HCT116 (cell line): ENCODE measurements at regions not wholly inside any gene's neighbourhood (a gene's known extent, or its start where the extent isn't known, plus 50 kb on each side); places are given as distances from the start of the nearest gene placed in this dataset.

Source experiments
- ATAC-seq: fragments of 200-7000 bp; cut with Tn5 transposase; 2 replicates; pipeline ENCODE4 v1.9.1; 2020; ENCODE audit warnings: mild to moderate bottlenecking, moderate library complexity
- BruUV-seq: library from RNA; stranded (reverse); fragments of 400-500 nt; replicated peaks from 2 replicates; lab custom pipeline; 2021; lab: Mats Ljungman, UMichigan
- CTCF ChIA-PET: fragments of 300-600 bp; sonication (Branson Sonifier 250); formaldehyde crosslinking; loops from one replicate; lab custom pipeline; 2021; ENCODE audit warnings: antibody characterized with exemption; lab: Charles Lee
- POLR2A ChIA-PET: fragments of 300-600, 350-600 bp; sonication (Branson Sonifier 250); formaldehyde crosslinking; loops from one replicate; lab custom pipeline; 2021; ENCODE audit warnings: antibody characterized with exemption; lab: Charles Lee
- RAD21 ChIA-PET, 2 experiments: fragments of 300-600 bp; sonication (Branson Sonifier 250); formaldehyde crosslinking; loops; one replicate each; lab custom pipeline; 2023; ENCODE audit warnings: low total read pairs in 2 of 2; ENCODE audit not compliant: uncharacterized antibody in 2 of 2, unreplicated experiment in 2 of 2, low non-redundant PET in 1 of 2; lab: Charles Lee
- DNase-seq: peaks from one replicate; pipeline ENCODE4 v3.0.0-alpha.2; 2010; ENCODE audit warnings: low read depth, low spot score
- H2AFZ ChIP-seq: fragments of 200-600 bp; shearing (Covaris generic), sonication (generic); 2 replicates; pipeline ENCODE4 v1.6.1; 2017; ENCODE audit warnings: low read depth, mixed run types, mixed read lengths, antibody characterized with exemption, low read length; ENCODE audit not compliant: poor library complexity, severe bottlenecking
- H3K27ac ChIP-seq: 2 replicates; pipeline ENCODE4 v1.5.1; 2012; ENCODE audit warnings: low read depth, low read length
- H3K27me3 ChIP-seq: fragments of 200-600 bp; sonication (generic); 2 replicates; pipeline ENCODE4 v1.6.1; 2016; ENCODE audit warnings: mixed run types, low read length, mixed read lengths; ENCODE audit not compliant: insufficient read depth
- H3K36me3 ChIP-seq, 2 experiments: fragments of 200-500 bp in 1 of 2; fragments of 200-600 bp in 1 of 2; sonication (Bioruptor generic) in 1 of 2; sonication (generic) in 1 of 2; 2 replicates each; pipeline versions ENCODE4 v1.5.1 to v1.6.1; 2014 to 2016; ENCODE audit warnings: low read length in 2 of 2, inconsistent platforms in 1 of 2, mixed read lengths in 1 of 2, mixed run types in 1 of 2; ENCODE audit not compliant: insufficient read depth in 2 of 2, control insufficient read depth in 1 of 2
- H3K4me1 ChIP-seq, 2 experiments: fragments of 200-600 bp in 1 of 2; sonication (generic) in 1 of 2; 2 replicates each; pipeline versions ENCODE4 v1.5.1 to v1.6.1; 2012 to 2017; ENCODE audit warnings: low read length in 2 of 2, inconsistent platforms in 1 of 2, mild to moderate bottlenecking in 1 of 2, mixed read lengths in 1 of 2, mixed run types in 1 of 2, moderate library complexity in 1 of 2; ENCODE audit not compliant: insufficient read depth in 2 of 2, control insufficient read depth in 1 of 2
- H3K4me2 ChIP-seq: fragments of 200-600 bp; sonication (generic); 2 replicates; pipeline ENCODE4 v1.6.1; 2017; ENCODE audit warnings: mixed run types, low read length, mixed read lengths
- H3K4me3 ChIP-seq, 2 experiments: fragments of 200-600 bp in 1 of 2; sonication (generic) in 1 of 2; replicated peaks in 1 of 2; 2 replicates each; pipeline ENCODE4 v1.5.1; 2011 to 2016; ENCODE audit warnings: low read length in 2 of 2, control low read depth in 1 of 2, low read depth in 1 of 2, mild to moderate bottlenecking in 1 of 2, mixed read lengths in 1 of 2, mixed run types in 1 of 2
- H3K79me2 ChIP-seq: fragments of 200-600 bp; sonication (generic); 2 replicates; pipeline ENCODE4 v1.6.1; 2017; ENCODE audit warnings: mild to moderate bottlenecking, mixed run types, low read length, moderate library complexity, mixed read lengths; ENCODE audit not compliant: insufficient read depth
- H3K9ac ChIP-seq: fragments of 200-600 bp; sonication (generic); 2 replicates; pipeline ENCODE4 v1.6.1; 2016; ENCODE audit warnings: low read length, mixed read lengths
- H3K9me2 ChIP-seq: fragments of 200-600 bp; sonication (generic), shearing (Covaris generic); 2 replicates; pipeline ENCODE4 v1.6.1; 2017; ENCODE audit warnings: mixed run types, mild to moderate bottlenecking, moderate library complexity; ENCODE audit not compliant: insufficient read depth
- H3K9me3 ChIP-seq, 2 experiments: fragments of 200-500 bp in 1 of 2; fragments of 200-600 bp in 1 of 2; sonication (Bioruptor generic) in 1 of 2; sonication (generic) in 1 of 2; 2 replicates each; pipeline ENCODE4 v1.6.1; 2014 to 2017; ENCODE audit warnings: low read length in 2 of 2, mixed read lengths in 2 of 2, inconsistent platforms in 1 of 2, low read depth in 1 of 2, mild to moderate bottlenecking in 1 of 2, mixed run types in 1 of 2, moderate library complexity in 1 of 2; ENCODE audit not compliant: control insufficient read depth in 1 of 2, insufficient read depth in 1 of 2
- H4K20me1 ChIP-seq: fragments of 200-600 bp; sonication (generic), shearing (Covaris generic); 2 replicates; pipeline ENCODE4 v1.6.1; 2017; ENCODE audit warnings: mixed run types, mild to moderate bottlenecking, moderate library complexity; ENCODE audit not compliant: insufficient read depth
- CBX3 ChIP-seq: IDR thresholded peaks from 2 replicates; pipeline ENCODE4 v1.6.1; 2012; ENCODE audit warnings: low read depth
- CEBPB ChIP-seq: IDR thresholded peaks from 2 replicates; pipeline ENCODE4 v1.6.1; 2012; ENCODE audit warnings: low read depth
- ELF1 ChIP-seq: IDR thresholded peaks from 2 replicates; pipeline ENCODE4 v1.6.1; 2012; ENCODE audit warnings: low read depth, borderline replicate concordance
- EZH2 ChIP-seq: fragments of 200-600 bp; sonication (generic); IDR thresholded peaks from 2 replicates; pipeline ENCODE4 v1.6.1; 2017; ENCODE audit warnings: antibody characterized with exemption, mixed run types
- EZH2phosphoT487 ChIP-seq: fragments of 200-600 bp; IDR thresholded peaks from 2 replicates; pipeline ENCODE4 v1.6.1; 2018; ENCODE audit warnings: antibody characterized with exemption, borderline replicate concordance
- FOSL1 ChIP-seq: IDR thresholded peaks from 2 replicates; pipeline ENCODE4 v1.6.1; 2012; ENCODE audit warnings: low read depth
- POLR2A ChIP-seq: IDR thresholded peaks from 2 replicates; pipeline ENCODE4 v1.7.0; 2011; ENCODE audit warnings: borderline replicate concordance; ENCODE audit not compliant: insufficient read depth, insufficient read length; ENCODE audit errors: extremely low read depth
- POLR2AphosphoS5 ChIP-seq: IDR thresholded peaks from 2 replicates; pipeline ENCODE4 v1.6.1; 2011; ENCODE audit warnings: mild to moderate bottlenecking, low read depth, low read length, moderate library complexity
- RAD21 ChIP-seq: IDR thresholded peaks from 2 replicates; pipeline ENCODE4 v1.6.1; 2012; ENCODE audit warnings: low read depth, mild to moderate bottlenecking
- SIN3A ChIP-seq: IDR thresholded peaks from 2 replicates; pipeline ENCODE4 v1.6.1; 2012; ENCODE audit warnings: low read depth
- SP1 ChIP-seq: IDR thresholded peaks from 2 replicates; pipeline ENCODE4 v1.6.1; 2012; ENCODE audit warnings: low read depth
- SRF ChIP-seq: IDR thresholded peaks from 2 replicates; pipeline ENCODE4 v1.6.1; 2012; ENCODE audit warnings: low read depth
- TCF7L2 ChIP-seq: IDR thresholded peaks from 2 replicates; pipeline ENCODE4 v1.7.0; 2011; ENCODE audit warnings: borderline replicate concordance, inconsistent platforms; ENCODE audit not compliant: insufficient read depth, insufficient read length; ENCODE audit errors: extremely low read depth
- ZFX ChIP-seq: fragments of 450-650 bp; IDR thresholded peaks from 2 replicates; pipeline ENCODE4 v1.6.1; 2017
- ZNF274 ChIP-seq: fragments of 200-500 bp; sonication (Bioruptor generic); IDR thresholded peaks from 2 replicates; pipeline ENCODE4 v1.6.1; 2014; ENCODE audit warnings: mild to moderate bottlenecking, low read depth, low read length, inconsistent platforms
- intact Hi-C: fragments of 100-400 bp; cut with micrococcal nuclease; formaldehyde crosslinking; loops from 2 replicates; pipeline ENCODE4 v1.10.0; 2022
- TF ChIP-seq, protein P1 (sequence below): IDR thresholded peaks from 2 replicates; pipeline ENCODE4 v1.6.1; 2012
- TF ChIP-seq, protein P2 (sequence below): IDR thresholded peaks from 2 replicates; pipeline ENCODE4 v1.6.1; 2011; ENCODE audit warnings: mild to moderate bottlenecking, low read length, moderate library complexity; ENCODE audit not compliant: insufficient replicate concordance; ENCODE audit errors: extremely low read depth
- TF ChIP-seq, protein P3 (sequence below): IDR thresholded peaks from 2 replicates; pipeline ENCODE4 v1.6.1; 2012
- TF ChIP-seq, protein P4 (sequence below): IDR thresholded peaks from 2 replicates; pipeline ENCODE4 v1.6.1; 2012; ENCODE audit warnings: low read depth
- TF ChIP-seq, protein P5 (sequence below), 3 experiments: fragments of 200-600 bp in 1 of 3; sonication (generic) in 1 of 3; IDR thresholded peaks in 2 of 3; conservative IDR thresholded peaks in 1 of 3; 2 replicates each; pipeline ENCODE4 v1.5.1; 2012 to 2017; ENCODE audit warnings: low read depth in 2 of 3, low read length in 2 of 3, antibody characterized with exemption in 1 of 3, borderline replicate concordance in 1 of 3, control low read depth in 1 of 3, mild to moderate bottlenecking in 1 of 3, mixed read lengths in 1 of 3, mixed run types in 1 of 3, moderate library complexity in 1 of 3; ENCODE audit not compliant: insufficient read depth in 1 of 3

DNA sequence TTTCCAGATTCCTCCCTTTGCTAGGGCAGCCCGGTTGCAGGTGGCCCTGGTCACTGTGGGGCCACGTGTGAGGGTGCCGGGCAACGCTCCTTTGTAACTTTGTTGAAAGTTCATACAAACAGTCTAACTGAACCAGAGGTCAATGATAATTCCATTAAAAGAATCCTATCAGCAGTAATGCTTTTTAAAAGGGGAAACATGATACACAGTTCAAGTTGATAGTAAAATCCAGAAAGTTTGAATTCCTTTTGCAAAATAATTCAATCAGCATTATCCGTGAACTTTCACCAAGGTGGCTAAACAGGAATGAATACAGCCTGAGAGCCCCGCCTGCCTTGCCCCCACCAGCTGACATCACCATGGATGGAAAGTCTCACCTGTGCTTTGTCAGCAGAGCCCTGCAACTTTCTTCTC is 166.2 kb downstream of the ACKR3 start:
- H3K4me2 ChIP-seq = no peak overlapping the region
- CTCF ChIA-PET = no interaction called here
- H3K9me2 ChIP-seq = no peaks in the 10 kb centered on the region
- no peak overlapping the region for H3K27ac ChIP-seq
- peaks cover 2 to 7% of the 10 kb centered on the region in 2 experiments; a peak in 3 of 4 replicates for H3K4me1 ChIP-seq
- POLR2A ChIA-PET = no interaction called here
- no peak for ATAC-seq
- H3K36me3 ChIP-seq = no peaks in the 10 kb centered on the region
- no peaks in the 10 kb centered on the region for H3K9me3 ChIP-seq
- no peak overlapping the region for H2AFZ ChIP-seq
- RAD21 ChIA-PET = no interaction called here
- TF ChIP-seq TCF7L2 = no peak
- TF ChIP-seq SIN3A = no peak
- TF ChIP-seq, protein P1, sequence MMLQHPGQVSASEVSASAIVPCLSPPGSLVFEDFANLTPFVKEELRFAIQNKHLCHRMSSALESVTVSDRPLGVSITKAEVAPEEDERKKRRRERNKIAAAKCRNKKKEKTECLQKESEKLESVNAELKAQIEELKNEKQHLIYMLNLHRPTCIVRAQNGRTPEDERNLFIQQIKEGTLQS = no peak
- TF ChIP-seq POLR2A = no peak
- TF ChIP-seq ZNF274 = no peak
- TF ChIP-seq, protein P2, sequence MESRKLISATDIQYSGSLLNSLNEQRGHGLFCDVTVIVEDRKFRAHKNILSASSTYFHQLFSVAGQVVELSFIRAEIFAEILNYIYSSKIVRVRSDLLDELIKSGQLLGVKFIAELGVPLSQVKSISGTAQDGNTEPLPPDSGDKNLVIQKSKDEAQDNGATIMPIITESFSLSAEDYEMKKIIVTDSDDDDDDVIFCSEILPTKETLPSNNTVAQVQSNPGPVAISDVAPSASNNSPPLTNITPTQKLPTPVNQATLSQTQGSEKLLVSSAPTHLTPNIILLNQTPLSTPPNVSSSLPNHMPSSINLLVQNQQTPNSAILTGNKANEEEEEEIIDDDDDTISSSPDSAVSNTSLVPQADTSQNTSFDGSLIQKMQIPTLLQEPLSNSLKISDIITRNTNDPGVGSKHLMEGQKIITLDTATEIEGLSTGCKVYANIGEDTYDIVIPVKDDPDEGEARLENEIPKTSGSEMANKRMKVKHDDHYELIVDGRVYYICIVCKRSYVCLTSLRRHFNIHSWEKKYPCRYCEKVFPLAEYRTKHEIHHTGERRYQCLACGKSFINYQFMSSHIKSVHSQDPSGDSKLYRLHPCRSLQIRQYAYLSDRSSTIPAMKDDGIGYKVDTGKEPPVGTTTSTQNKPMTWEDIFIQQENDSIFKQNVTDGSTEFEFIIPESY = no peak
- no peak for TF ChIP-seq RAD21
- no peak for TF ChIP-seq CEBPB
- no peak for TF ChIP-seq FOSL1
- TF ChIP-seq SRF = no peak
- TF ChIP-seq POLR2AphosphoS5 = no peak
- TF ChIP-seq EZH2phosphoT487 = no peak
- no peak for TF ChIP-seq SP1
- TF ChIP-seq, protein P3, sequence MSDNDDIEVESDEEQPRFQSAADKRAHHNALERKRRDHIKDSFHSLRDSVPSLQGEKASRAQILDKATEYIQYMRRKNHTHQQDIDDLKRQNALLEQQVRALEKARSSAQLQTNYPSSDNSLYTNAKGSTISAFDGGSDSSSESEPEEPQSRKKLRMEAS = no peak
- TF ChIP-seq ZFX = no peak
- TF ChIP-seq CBX3 = no peak
- no peak for TF ChIP-seq ELF1
- TF ChIP-seq, protein P4, sequence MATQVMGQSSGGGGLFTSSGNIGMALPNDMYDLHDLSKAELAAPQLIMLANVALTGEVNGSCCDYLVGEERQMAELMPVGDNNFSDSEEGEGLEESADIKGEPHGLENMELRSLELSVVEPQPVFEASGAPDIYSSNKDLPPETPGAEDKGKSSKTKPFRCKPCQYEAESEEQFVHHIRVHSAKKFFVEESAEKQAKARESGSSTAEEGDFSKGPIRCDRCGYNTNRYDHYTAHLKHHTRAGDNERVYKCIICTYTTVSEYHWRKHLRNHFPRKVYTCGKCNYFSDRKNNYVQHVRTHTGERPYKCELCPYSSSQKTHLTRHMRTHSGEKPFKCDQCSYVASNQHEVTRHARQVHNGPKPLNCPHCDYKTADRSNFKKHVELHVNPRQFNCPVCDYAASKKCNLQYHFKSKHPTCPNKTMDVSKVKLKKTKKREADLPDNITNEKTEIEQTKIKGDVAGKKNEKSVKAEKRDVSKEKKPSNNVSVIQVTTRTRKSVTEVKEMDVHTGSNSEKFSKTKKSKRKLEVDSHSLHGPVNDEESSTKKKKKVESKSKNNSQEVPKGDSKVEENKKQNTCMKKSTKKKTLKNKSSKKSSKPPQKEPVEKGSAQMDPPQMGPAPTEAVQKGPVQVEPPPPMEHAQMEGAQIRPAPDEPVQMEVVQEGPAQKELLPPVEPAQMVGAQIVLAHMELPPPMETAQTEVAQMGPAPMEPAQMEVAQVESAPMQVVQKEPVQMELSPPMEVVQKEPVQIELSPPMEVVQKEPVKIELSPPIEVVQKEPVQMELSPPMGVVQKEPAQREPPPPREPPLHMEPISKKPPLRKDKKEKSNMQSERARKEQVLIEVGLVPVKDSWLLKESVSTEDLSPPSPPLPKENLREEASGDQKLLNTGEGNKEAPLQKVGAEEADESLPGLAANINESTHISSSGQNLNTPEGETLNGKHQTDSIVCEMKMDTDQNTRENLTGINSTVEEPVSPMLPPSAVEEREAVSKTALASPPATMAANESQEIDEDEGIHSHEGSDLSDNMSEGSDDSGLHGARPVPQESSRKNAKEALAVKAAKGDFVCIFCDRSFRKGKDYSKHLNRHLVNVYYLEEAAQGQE = no peak
- TF ChIP-seq, protein P5, sequence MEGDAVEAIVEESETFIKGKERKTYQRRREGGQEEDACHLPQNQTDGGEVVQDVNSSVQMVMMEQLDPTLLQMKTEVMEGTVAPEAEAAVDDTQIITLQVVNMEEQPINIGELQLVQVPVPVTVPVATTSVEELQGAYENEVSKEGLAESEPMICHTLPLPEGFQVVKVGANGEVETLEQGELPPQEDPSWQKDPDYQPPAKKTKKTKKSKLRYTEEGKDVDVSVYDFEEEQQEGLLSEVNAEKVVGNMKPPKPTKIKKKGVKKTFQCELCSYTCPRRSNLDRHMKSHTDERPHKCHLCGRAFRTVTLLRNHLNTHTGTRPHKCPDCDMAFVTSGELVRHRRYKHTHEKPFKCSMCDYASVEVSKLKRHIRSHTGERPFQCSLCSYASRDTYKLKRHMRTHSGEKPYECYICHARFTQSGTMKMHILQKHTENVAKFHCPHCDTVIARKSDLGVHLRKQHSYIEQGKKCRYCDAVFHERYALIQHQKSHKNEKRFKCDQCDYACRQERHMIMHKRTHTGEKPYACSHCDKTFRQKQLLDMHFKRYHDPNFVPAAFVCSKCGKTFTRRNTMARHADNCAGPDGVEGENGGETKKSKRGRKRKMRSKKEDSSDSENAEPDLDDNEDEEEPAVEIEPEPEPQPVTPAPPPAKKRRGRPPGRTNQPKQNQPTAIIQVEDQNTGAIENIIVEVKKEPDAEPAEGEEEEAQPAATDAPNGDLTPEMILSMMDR (IDR thresholded peaks at IDR 0.05 in 2 of 3, conservative IDR thresholded peaks at IDR 0.05 in 1 of 3; ENCODE audit: borderline replicate concordance in 1 of 3, insufficient read depth in 1 of 3, low read depth in 2 of 3, low read length in 2 of 3) = no peak
- TF ChIP-seq EZH2 = no peak
- no TSS peak for BruUV-seq
- peaks cover 41% of the 10 kb centered on the region for H3K27me3 ChIP-seq
- H4K20me1 ChIP-seq = no peaks in the 10 kb centered on the region
- DNase-seq = no peak
- H3K79me2 ChIP-seq = no peaks in the 10 kb centered on the region
- no peak overlapping the region for H3K9ac ChIP-seq
- intact Hi-C loops = no loop called here
- no peak overlapping the region for H3K4me3 ChIP-seq
